Naive thymus-derived CD4-positive, alpha-beta T cell (primary cell): ENCODE measurements at regions not wholly inside any gene's neighbourhood (a gene's known extent, or its start where the extent isn't known, plus 50 kb on each side); places are given as distances from the start of the nearest gene placed in this dataset.
A peak's percentile ranks its signal among the peaks of the same experiment; 100 is the strongest.

ENCODE experiments used
- ATAC-seq: fragments of 150-1000 bp; cut with Tn5 transposase; 2 replicates; pipeline ENCODE4 v1.10.0; 2021; ENCODE audit warnings: mild to moderate bottlenecking, moderate library complexity
- CTCF ChIA-PET: fragments of 350-600 bp; sonication (Branson Sonifier 250); formaldehyde crosslinking; loops from one replicate; lab custom pipeline; 2021; ENCODE audit warnings: antibody characterized with exemption; lab: Charles Lee
- POLR2A ChIA-PET: fragments of 350-600 bp; sonication (Branson Sonifier 250); formaldehyde crosslinking; loops from one replicate; lab custom pipeline; 2021; ENCODE audit warnings: antibody characterized with exemption, inconsistent platforms; lab: Charles Lee
- DNase-seq, 9 donors: peaks; one replicate each; pipeline versions ENCODE4 v3.0.0 to v3.0.0-alpha.2; 2020 to 2022; ENCODE audit warnings: mixed read lengths in 1 of 9
- H3K27ac ChIP-seq: one replicate; pipeline ENCODE4 v1.7.0; 2013; ENCODE audit warnings: mild to moderate bottlenecking, low read depth, low read length, moderate library complexity
- H3K27me3 ChIP-seq, 2 donors: one replicate each; pipeline ENCODE4 v1.7.0; 2013; ENCODE audit warnings: low read length in 2 of 2, mild to moderate bottlenecking in 2 of 2, moderate library complexity in 2 of 2; ENCODE audit not compliant: control insufficient read depth in 2 of 2, insufficient read depth in 2 of 2
- H3K36me3 ChIP-seq, 3 experiments: 1 replicate in 2 of 3; 2 replicates in 1 of 3; pipeline ENCODE4 v1.7.0; 2013; ENCODE audit warnings: low read length in 3 of 3, mild to moderate bottlenecking in 3 of 3, moderate library complexity in 1 of 3; ENCODE audit not compliant: insufficient read depth in 3 of 3, control insufficient read depth in 2 of 3
- H3K4me1 ChIP-seq, 2 donors: one replicate each; pipeline ENCODE4 v1.7.0; 2013; ENCODE audit warnings: low read length in 2 of 2, mild to moderate bottlenecking in 2 of 2, moderate library complexity in 1 of 2; ENCODE audit not compliant: control insufficient read depth in 2 of 2, insufficient read depth in 2 of 2
- H3K4me3 ChIP-seq: 2 replicates; pipeline ENCODE4 v1.7.0; 2013; ENCODE audit warnings: mild to moderate bottlenecking, low read length
- H3K9me3 ChIP-seq, 3 experiments: 1 replicate in 2 of 3; 2 replicates in 1 of 3; pipeline ENCODE4 v1.7.0; 2013; ENCODE audit warnings: low read length in 3 of 3; ENCODE audit not compliant: control insufficient read depth in 2 of 3
- H3K27ac Mint-ChIP-seq, 9 donors: one replicate each; pipeline ENCODE4 v1.8.0; 2020 to 2022; ENCODE audit warnings: mixed read lengths in 9 of 9, mild to moderate bottlenecking in 8 of 9, moderate library complexity in 5 of 9, inconsistent platforms in 2 of 9
- H3K27me3 Mint-ChIP-seq, 5 donors: one replicate each; pipeline ENCODE4 v1.8.0; 2021 to 2022; ENCODE audit warnings: mixed read lengths in 5 of 5, mild to moderate bottlenecking in 1 of 5
- H3K36me3 Mint-ChIP-seq, 5 donors: one replicate each; pipeline ENCODE4 v1.8.0; 2020 to 2022; ENCODE audit warnings: mixed read lengths in 5 of 5, mild to moderate bottlenecking in 3 of 5, inconsistent platforms in 1 of 5
- H3K4me1 Mint-ChIP-seq, 7 donors: one replicate each; pipeline ENCODE4 v1.8.0; 2020 to 2022; ENCODE audit warnings: mixed read lengths in 7 of 7, mild to moderate bottlenecking in 3 of 7, inconsistent platforms in 1 of 7
- H3K4me3 Mint-ChIP-seq, 10 donors: one replicate each; pipeline ENCODE4 v1.8.0; 2020 to 2022; ENCODE audit warnings: mild to moderate bottlenecking in 10 of 10, mixed read lengths in 10 of 10, moderate library complexity in 6 of 10, inconsistent platforms in 2 of 10
- H3K9me3 Mint-ChIP-seq, 11 donors: one replicate each; pipeline ENCODE4 v1.8.0; 2020 to 2022; ENCODE audit warnings: mixed read lengths in 11 of 11, mild to moderate bottlenecking in 4 of 11, inconsistent platforms in 1 of 11, moderate library complexity in 1 of 11
- intact Hi-C, 2 donors: fragments of 100-400 bp; cut with micrococcal nuclease; formaldehyde crosslinking; loops; one replicate each; pipeline ENCODE4 v1.15.1; 2023

DNA sequence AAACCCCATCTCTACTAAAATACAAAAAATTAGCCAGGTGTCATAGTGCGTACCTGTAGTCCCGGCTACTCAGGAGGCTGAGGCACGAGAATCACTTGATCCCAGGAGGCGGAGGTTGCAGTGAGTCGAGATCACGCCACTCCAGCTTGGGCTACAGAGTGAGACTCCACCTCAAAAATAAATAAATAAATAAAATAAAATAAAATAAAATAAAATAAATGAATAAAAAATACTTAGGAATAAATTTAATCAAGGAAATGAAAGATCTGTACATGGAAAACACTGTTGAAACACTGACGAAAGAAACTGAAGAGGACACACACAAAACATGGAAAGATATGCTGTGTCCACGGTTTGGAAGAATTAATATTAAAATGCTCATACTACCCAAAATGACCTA is 56.5 kb upstream of the ASPRV1 start:
- POLR2A ChIA-PET = no interaction called here
- H3K4me1 Mint-ChIP-seq = peaks cover 6 to 28% (median 17%) of the 10 kb centered on the region in 7 donors
- H3K36me3 Mint-ChIP-seq = peaks cover 10 to 57% (median 53%) of the 10 kb centered on the region in 5 donors
- DNase-seq (no peak), ATAC-seq (no peak)
- intact Hi-C loops = no loop called here
- H3K27me3 ChIP-seq = no peaks in the 10 kb centered on the region
- H3K27ac ChIP-seq = no peak overlapping the region
- no peak overlapping the region for H3K27ac Mint-ChIP-seq
- no peaks in the 10 kb centered on the region for H3K4me1 ChIP-seq
- H3K4me3 ChIP-seq = no peak overlapping the region
- H3K9me3 ChIP-seq = no peaks in the 10 kb centered on the region
- CTCF ChIA-PET = no interaction called here
- H3K36me3 ChIP-seq = peaks cover 0 to 9% (median 3%) of the 10 kb centered on the region in 3 experiments
- H3K9me3 Mint-ChIP-seq = peaks cover 0 to 18% (median 0%) of the 10 kb centered on the region in 11 donors
- H3K27me3 Mint-ChIP-seq = no peaks in the 10 kb centered on the region
- H3K4me3 Mint-ChIP-seq = no peak overlapping the region

DNA sequence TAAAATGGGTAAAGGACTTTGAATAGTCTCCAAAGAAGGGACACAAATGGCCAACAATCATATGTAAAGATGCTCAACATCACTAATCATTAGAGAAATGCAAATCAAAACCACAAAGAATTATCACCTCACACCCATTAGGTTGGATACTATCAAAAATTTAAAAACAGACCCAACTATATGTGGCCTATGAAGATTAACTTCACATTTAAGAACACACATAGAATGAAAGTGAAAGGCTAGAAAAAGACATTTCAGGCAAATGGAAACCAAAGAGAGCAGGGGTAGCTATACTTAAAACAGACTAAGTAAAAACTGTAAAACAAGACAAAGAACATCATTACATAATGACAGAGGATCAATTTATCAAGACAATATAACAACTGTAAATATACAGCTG is 53.5 kb upstream of the ASPRV1 start:
- Mint-ChIP-seq H3K27ac (peak overlapping the region in 3 of 9 donors; percentile 1 to 51 (median 16)), H3K4me3 (peak overlapping the region in 1 of 10 donors; percentile 33)

DNA sequence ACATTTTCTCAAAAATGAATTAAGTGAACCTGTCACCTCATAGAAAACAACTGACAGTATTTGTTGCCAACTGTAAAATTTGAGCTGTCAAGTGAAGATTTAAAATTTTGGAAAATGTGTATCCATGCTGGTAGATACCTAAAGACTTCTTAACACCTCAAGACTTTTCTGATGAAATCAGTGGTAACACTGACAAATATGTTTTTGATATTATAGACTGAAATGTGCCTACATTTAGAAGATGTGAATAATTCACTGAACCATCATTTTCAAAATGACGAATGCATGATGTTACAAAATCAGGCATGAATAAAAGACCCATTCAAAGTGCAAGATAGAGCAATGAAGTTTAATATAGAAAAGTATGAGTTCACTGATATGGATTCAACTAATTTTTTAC is 51.5 kb upstream of the ASPRV1 start:
- Histone ChIP-seq H3K4me1 (no peaks in the 10 kb centered on the region), H3K27ac (no peak overlapping the region), H3K4me3 (no peak overlapping the region), H3K36me3 (peaks cover 0 to 9% (median 3%) of the 10 kb centered on the region in 3 experiments), H3K27me3 (no peaks in the 10 kb centered on the region), H3K9me3 (no peaks in the 10 kb centered on the region)
- DNase-seq = no peak
- no peaks in the 10 kb centered on the region for H3K27me3 Mint-ChIP-seq
- peaks cover 9 to 55% (median 38%) of the 10 kb centered on the region in 5 donors for H3K36me3 Mint-ChIP-seq
- ChIA-PET CTCF (interaction anchor here (0.9 kb wide), 1 partner anchor 17 kb away, joined by 3 read pairs; no protein-coding TSS in a partner anchor), POLR2A (no interaction called here)
- intact Hi-C loops = no loop called here
- no peak overlapping the region for H3K4me3 Mint-ChIP-seq
- peaks cover 0 to 25% (median 18%) of the 10 kb centered on the region in 7 donors for H3K4me1 Mint-ChIP-seq
- no peak for ATAC-seq
- H3K27ac Mint-ChIP-seq = no peak overlapping the region
- peaks cover 0 to 6% (median 0%) of the 10 kb centered on the region in 11 donors for H3K9me3 Mint-ChIP-seq

More for the DNA sequence above, 53.5 kb upstream of the ASPRV1 start:
- intact Hi-C loops = no loop called here
- Mint-ChIP-seq H3K27me3 (no peaks in the 10 kb centered on the region), H3K4me1 (peaks cover 6 to 39% (median 23%) of the 10 kb centered on the region in 7 donors), H3K36me3 (peaks cover 14 to 62% (median 51%) of the 10 kb centered on the region in 5 donors), H3K9me3 (peaks cover 0 to 17% (median 0%) of the 10 kb centered on the region in 11 donors)
- ATAC-seq (no peak), DNase-seq (no peak)
- no peak overlapping the region for H3K4me3 ChIP-seq
- CTCF ChIA-PET = no interaction called here
- H3K9me3 ChIP-seq = no peaks in the 10 kb centered on the region
- no peaks in the 10 kb centered on the region for H3K27me3 ChIP-seq
- POLR2A ChIA-PET = interaction anchor here (0.6 to 0.8 kb wide), 2 partner anchors 15 to 26 kb away, joined by 3 to 4 read pairs; no protein-coding TSS in a partner anchor
- H3K4me1 ChIP-seq = no peaks in the 10 kb centered on the region
- H3K36me3 ChIP-seq = peaks cover 0 to 9% (median 3%) of the 10 kb centered on the region in 3 experiments
- H3K27ac ChIP-seq = no peak overlapping the region

DNA sequence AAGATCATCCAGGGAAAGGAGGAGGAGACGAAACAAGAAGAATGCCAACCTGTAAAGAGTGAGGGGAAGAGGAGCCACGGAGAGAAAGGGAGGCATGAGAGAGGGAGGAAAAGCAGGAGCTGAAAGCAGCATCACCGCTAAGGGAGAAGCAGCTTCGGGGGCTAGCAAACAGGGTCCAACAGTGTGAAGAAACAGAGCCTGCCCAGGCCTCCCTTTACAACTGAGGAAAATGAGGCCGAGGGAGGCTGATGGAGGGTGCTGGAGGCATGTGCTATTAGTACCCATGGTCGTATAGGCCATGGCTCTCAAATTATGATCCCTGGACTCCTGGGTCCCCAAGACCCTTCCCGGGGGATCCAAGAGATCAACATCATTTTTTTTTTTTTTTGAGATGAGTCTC is 50.4 kb upstream of the ASPRV1 start:
- POLR2A ChIA-PET = no interaction called here
- intact Hi-C loops = no loop called here
- Mint-ChIP-seq H3K27ac (peak overlapping the region in 1 of 9 donors; percentile 58), H3K9me3 (peaks cover 0 to 3% (median 0%) of the 10 kb centered on the region in 11 donors), H3K4me1 (peaks cover 0 to 25% (median 18%) of the 10 kb centered on the region in 7 donors), H3K4me3 (no peak overlapping the region), H3K36me3 (peaks cover 9 to 48% (median 32%) of the 10 kb centered on the region in 5 donors), H3K27me3 (no peaks in the 10 kb centered on the region)
- no peak for ATAC-seq
- Histone ChIP-seq H3K27me3 (no peaks in the 10 kb centered on the region), H3K9me3 (no peaks in the 10 kb centered on the region), H3K4me3 (no peak overlapping the region), H3K27ac (no peak overlapping the region), H3K36me3 (peaks cover 0 to 9% (median 0%) of the 10 kb centered on the region in 3 experiments), H3K4me1 (no peaks in the 10 kb centered on the region)
- DNase-seq = no peak
- CTCF ChIA-PET = no interaction called here

DNA sequence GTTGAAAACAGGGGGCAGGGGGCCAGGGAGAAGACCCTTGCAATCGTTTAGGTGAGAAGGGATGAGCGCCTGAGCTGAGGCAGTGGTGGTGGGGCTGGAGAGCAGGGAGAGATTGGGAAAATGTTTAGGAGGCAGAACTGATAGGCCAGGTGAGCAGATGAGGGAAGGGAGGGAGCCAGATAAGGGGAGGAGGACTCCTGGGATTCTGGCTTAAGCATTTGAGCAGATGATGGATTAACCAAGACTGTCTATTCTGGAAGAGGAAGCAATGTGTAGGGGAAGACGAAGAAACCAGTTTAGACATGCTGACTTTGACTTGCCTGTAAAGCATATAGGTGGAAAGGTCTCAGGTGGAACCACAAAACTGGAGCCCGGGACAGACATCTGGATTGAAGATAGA is 49.9 kb upstream of the ASPRV1 start:
- CTCF ChIA-PET = no interaction called here
- POLR2A ChIA-PET = no interaction called here
- no peaks in the 10 kb centered on the region for H3K27me3 ChIP-seq
- peaks cover 0 to 25% (median 18%) of the 10 kb centered on the region in 7 donors for H3K4me1 Mint-ChIP-seq
- peaks cover 0 to 6% (median 0%) of the 10 kb centered on the region in 3 experiments for H3K36me3 ChIP-seq
- peaks cover 0 to 3% (median 0%) of the 10 kb centered on the region in 11 donors for H3K9me3 Mint-ChIP-seq
- no peaks in the 10 kb centered on the region for H3K9me3 ChIP-seq
- H3K36me3 Mint-ChIP-seq = peaks cover 9 to 44% (median 31%) of the 10 kb centered on the region in 5 donors
- no peaks in the 10 kb centered on the region for H3K4me1 ChIP-seq
- no peak overlapping the region for H3K27ac ChIP-seq
- DNase-seq = no peak
- H3K27me3 Mint-ChIP-seq = no peaks in the 10 kb centered on the region
- no peak overlapping the region for H3K4me3 Mint-ChIP-seq
- ATAC-seq = no peak
- H3K27ac Mint-ChIP-seq = peak overlapping the region in 1 of 9 donors; percentile 58
- no peak overlapping the region for H3K4me3 ChIP-seq
- intact Hi-C loops = no loop called here
